Esophagus squamous epithelium (tissue), 5 donors: ENCODE measurements at regions not wholly inside any gene's neighbourhood (a gene's known extent, or its start where the extent isn't known, plus 50 kb on each side); places are given as distances from the start of the nearest gene placed in this dataset.

Experiments used
- DNase-seq: peaks from one replicate; lab custom pipeline; 2025; lab: John Stamatoyannopoulos, UW
- H3K27ac ChIP-seq, 4 donors: fragments of 200-600 bp; sonication (generic); one replicate each; pipeline ENCODE4 v1.5.1; 2016 to 2019; ENCODE audit warnings: mild to moderate bottlenecking in 1 of 4
- H3K27me3 ChIP-seq, 4 donors: fragments of 200-600 bp; sonication (generic); 1 replicate in 3 of 4; 2 replicates in 1 of 4; pipeline versions ENCODE4 v1.5.1 to v1.6.0; 2017 to 2021; ENCODE audit warnings: antibody characterized with exemption in 1 of 4
- H3K36me3 ChIP-seq, 3 donors: fragments of 200-600 bp; sonication (generic); one replicate each; pipeline ENCODE4 v1.5.1; 2016 to 2019
- H3K4me1 ChIP-seq, 3 donors: fragments of 200-600 bp; sonication (generic); one replicate each; pipeline ENCODE4 v1.5.1; 2017 to 2019
- H3K4me3 ChIP-seq, 4 donors: fragments of 200-600 bp; sonication (generic); 1 replicate in 3 of 4; 2 replicates in 1 of 4; pipeline ENCODE4 v1.5.1; 2016 to 2019; ENCODE audit warnings: mild to moderate bottlenecking in 2 of 4, moderate library complexity in 1 of 4
- H3K9me3 ChIP-seq, 3 donors: fragments of 200-600 bp; sonication (generic); one replicate each; pipeline ENCODE4 v1.5.1; 2016 to 2019
- POLR2A ChIP-seq, 4 donors: fragments of 450-650 bp; IDR thresholded peaks; one replicate each; pipeline ENCODE4 v1.6.1; 2017; ENCODE audit warnings: antibody characterized with exemption in 4 of 4, mild to moderate bottlenecking in 4 of 4, moderate library complexity in 3 of 4
- WGBS, 2 donors: methylation state at CpG; one replicate each; pipeline ENCODE4 v1.1.5; 2018; 5-methylcytosine and 5-hydroxymethylcytosine counted together
- intact Hi-C: fragments of 100-400 bp; cut with DNase I; formaldehyde crosslinking; loops from one replicate; pipeline ENCODE4 v1.15.0; 2022
- TF ChIP-seq, protein P1 (sequence below), 6 experiments: fragments of 450-650 bp in 4 of 6; fragments of 200-600 bp in 2 of 6; sonication (generic) in 2 of 6; IDR thresholded peaks; one replicate each; pipeline ENCODE4 v1.5.1; 2016 to 2019; ENCODE audit warnings: antibody characterized with exemption in 6 of 6, mild to moderate bottlenecking in 4 of 6, moderate library complexity in 4 of 6
- donor health status: DM: yes; HTN: yes; CAD: no.

DNA sequence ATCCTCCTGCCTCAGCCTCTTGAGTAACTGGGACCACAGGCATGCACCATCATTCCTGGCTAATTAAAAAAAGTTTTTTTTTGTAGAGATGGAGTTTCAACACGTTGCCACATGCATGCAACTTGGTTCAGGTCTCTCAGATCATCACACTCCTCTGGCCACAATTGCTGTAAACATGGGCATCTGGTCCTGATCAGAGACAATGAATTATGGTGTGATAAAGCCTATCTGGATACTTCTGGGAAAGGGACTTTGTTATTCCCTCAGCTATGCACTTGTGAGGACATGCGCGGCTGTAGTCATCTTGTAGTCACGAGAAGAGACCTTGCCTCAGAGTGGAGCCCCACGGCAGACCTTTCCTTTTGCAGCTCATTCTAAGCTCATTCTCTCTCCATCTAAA lies 210.9 kb upstream of the ZFP64 start:
- H3K27ac ChIP-seq: no peak overlapping the region
- no peaks in the 10 kb centered on the region for H3K36me3 ChIP-seq
- H3K27me3 ChIP-seq: peaks cover 0 to 9% (median 0%) of the 10 kb centered on the region in 4 donors
- DNase-seq: no peak
- peaks cover 0 to 12% (median 0%) of the 10 kb centered on the region in 3 donors for H3K4me1 ChIP-seq
- 81 to 82% methylated on average over 5 of the region's 5 CpGs for WGBS, 2 donors
- no peak overlapping the region for H3K4me3 ChIP-seq
- no peaks in the 10 kb centered on the region for H3K9me3 ChIP-seq
- intact Hi-C loops: no loop called here
- TF ChIP-seq, protein P1, sequence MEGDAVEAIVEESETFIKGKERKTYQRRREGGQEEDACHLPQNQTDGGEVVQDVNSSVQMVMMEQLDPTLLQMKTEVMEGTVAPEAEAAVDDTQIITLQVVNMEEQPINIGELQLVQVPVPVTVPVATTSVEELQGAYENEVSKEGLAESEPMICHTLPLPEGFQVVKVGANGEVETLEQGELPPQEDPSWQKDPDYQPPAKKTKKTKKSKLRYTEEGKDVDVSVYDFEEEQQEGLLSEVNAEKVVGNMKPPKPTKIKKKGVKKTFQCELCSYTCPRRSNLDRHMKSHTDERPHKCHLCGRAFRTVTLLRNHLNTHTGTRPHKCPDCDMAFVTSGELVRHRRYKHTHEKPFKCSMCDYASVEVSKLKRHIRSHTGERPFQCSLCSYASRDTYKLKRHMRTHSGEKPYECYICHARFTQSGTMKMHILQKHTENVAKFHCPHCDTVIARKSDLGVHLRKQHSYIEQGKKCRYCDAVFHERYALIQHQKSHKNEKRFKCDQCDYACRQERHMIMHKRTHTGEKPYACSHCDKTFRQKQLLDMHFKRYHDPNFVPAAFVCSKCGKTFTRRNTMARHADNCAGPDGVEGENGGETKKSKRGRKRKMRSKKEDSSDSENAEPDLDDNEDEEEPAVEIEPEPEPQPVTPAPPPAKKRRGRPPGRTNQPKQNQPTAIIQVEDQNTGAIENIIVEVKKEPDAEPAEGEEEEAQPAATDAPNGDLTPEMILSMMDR (IDR thresholded peaks at IDR 0.05): no peak
- no peak for TF ChIP-seq POLR2A (IDR thresholded peaks at IDR 0.05)

DNA sequence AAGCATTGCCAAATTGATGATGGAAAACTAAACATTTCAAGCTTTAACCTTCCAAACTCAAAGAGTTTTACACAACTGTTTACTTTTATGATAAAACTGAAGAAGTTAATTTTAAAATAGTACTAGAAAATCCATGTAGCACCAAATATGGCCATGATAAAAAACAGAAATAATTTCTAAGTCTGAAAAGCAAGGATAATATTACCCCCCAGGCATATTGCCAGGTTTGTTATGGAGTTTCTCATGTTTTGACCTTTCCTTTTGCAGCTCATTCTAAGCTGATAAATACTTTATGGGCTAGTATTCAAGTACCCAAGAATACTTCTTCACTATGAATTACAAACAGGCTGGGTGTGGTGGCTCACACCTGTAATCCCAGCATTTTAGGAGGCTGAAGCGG lies 209.9 kb upstream of the ZFP64 start:
- Histone ChIP-seq H3K36me3 (no peaks in the 10 kb centered on the region), H3K27me3 (peaks cover 0 to 9% (median 0%) of the 10 kb centered on the region in 4 donors), H3K27ac (no peak overlapping the region), H3K9me3 (no peaks in the 10 kb centered on the region), H3K4me1 (peaks cover 0 to 12% (median 0%) of the 10 kb centered on the region in 3 donors), H3K4me3 (no peak overlapping the region)
- WGBS, 2 donors: 86 to 100% methylated on average over 1 of the region's 1 CpG
- intact Hi-C loops: no loop called here
- TF ChIP-seq POLR2A (IDR thresholded peaks at IDR 0.05): no peak
- TF ChIP-seq, protein P1 (IDR thresholded peaks at IDR 0.05): no peak
- no peak for DNase-seq

DNA sequence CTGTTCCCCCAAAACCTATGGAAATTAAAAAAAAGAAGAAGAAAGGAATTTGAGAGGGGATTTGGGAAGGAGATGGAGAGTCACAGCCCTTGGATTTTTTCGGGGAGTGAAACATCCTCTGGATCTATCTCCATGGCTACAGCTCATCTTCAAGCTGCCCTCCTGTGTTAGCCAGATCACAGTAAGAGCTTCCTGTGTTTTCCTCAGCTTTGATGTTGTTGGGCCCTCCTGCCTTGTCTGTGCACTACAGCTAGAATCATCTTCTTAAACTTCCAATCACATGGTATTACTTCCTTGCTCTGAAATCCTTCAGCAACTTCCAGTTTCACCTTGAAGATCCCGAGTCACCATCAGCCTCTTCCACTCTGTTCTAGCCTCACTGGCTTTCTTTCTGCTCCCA lies 207.8 kb upstream of the ZFP64 start:
- Histone ChIP-seq H3K36me3 (no peaks in the 10 kb centered on the region), H3K27ac (no peak overlapping the region), H3K4me1 (no peaks in the 10 kb centered on the region), H3K4me3 (no peak overlapping the region), H3K27me3 (peaks cover 0 to 9% (median 0%) of the 10 kb centered on the region in 4 donors), H3K9me3 (no peaks in the 10 kb centered on the region)
- DNase-seq: no peak
- 75 to 80% methylated on average over 2 of the region's 2 CpGs for WGBS, 2 donors
- intact Hi-C loops: no loop called here
- no peak for TF ChIP-seq POLR2A (IDR thresholded peaks at IDR 0.05)
- TF ChIP-seq, protein P1 (IDR thresholded peaks at IDR 0.05): no peak

DNA sequence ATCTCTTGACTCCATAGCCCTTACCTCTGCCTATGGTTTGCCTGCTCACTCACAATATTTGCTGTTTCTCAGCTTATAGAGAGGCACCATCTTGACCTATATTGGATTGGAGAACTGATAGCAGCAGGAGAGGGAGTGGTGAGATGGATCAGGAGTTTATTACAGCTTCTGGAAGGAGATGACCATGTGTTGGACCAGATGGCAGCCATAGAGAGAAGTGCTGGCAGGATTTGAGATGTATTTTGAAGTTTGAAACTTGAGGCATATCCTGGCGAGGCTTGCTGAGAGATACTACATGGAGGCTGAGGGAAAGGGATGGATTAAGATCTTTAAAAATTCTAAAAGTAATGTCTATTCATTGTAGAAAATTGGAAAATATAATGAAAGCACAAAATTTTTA lies 198.0 kb upstream of the ZFP64 start:
- H3K36me3 ChIP-seq: no peaks in the 10 kb centered on the region
- no peak overlapping the region for H3K4me3 ChIP-seq
- H3K27me3 ChIP-seq: peaks cover 0 to 4% (median 0%) of the 10 kb centered on the region in 4 donors
- H3K9me3 ChIP-seq: no peaks in the 10 kb centered on the region
- H3K4me1 ChIP-seq: no peaks in the 10 kb centered on the region
- 73 to 92% methylated on average over 1 of the region's 1 CpG for WGBS, 2 donors
- TF ChIP-seq POLR2A (IDR thresholded peaks at IDR 0.05): no peak
- TF ChIP-seq, protein P1 (IDR thresholded peaks at IDR 0.05): no peak
- H3K27ac ChIP-seq: no peak overlapping the region
- intact Hi-C loops: no loop called here
- no peak for DNase-seq

DNA sequence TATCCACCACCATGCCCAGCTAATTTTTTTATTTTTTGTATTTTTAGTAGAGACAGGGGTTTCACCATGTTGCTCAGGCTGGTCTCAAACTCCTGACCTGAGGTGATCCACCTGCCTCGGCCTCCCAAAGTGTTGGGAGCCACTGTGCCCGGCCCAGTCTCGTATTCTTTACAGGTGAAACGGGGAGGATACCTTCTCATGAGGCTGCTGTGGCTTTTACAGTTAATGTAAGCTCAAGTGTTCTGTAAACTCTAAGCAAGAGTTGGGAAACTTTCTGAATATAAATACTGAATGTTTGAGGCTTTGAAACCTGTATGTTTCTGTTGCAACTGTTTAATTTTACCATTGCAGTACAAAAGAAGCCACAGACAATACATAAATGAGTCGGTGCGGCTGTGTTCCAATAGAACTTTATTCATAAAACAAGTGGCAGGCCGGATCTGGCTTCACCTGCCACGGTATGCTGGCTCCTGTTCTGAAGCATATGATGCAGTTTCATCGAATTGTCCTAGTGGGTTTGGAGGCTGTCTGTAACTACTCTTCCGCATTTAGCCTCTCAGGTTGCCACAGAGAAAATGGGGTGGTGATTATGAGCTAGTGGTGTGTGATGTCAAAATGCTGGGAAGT lies 192.5 kb upstream of the ZFP64 start:
- H3K27ac ChIP-seq: no peak overlapping the region
- no peak for DNase-seq
- no peaks in the 10 kb centered on the region for H3K4me1 ChIP-seq
- intact Hi-C loops: loop anchor here (5.0 kb wide), 1 partner anchor 142 kb away; no protein-coding TSS in a partner anchor
- H3K36me3 ChIP-seq: no peaks in the 10 kb centered on the region
- H3K27me3 ChIP-seq: peaks cover 0 to 4% (median 0%) of the 10 kb centered on the region in 4 donors
- no peak overlapping the region for H3K4me3 ChIP-seq
- peaks cover 0 to 8% (median 0%) of the 10 kb centered on the region in 3 donors for H3K9me3 ChIP-seq
- TF ChIP-seq, protein P1 (IDR thresholded peaks at IDR 0.05): no peak
- TF ChIP-seq POLR2A (IDR thresholded peaks at IDR 0.05): no peak
- WGBS, 2 donors: 70 to 80% methylated on average over 7 to 9 of the region's 10 CpGs
